ENCODE measurements at regions not wholly inside any gene's neighbourhood (a gene's known extent, or its start where the extent isn't known, plus 50 kb on each side); places are given as distances from the start of the nearest gene placed in this dataset.

GRCh38 chr1:30518186-30518585, 205.2 kb downstream of the MATN1 start:
- TF ChIP-seq, protein P1, sequence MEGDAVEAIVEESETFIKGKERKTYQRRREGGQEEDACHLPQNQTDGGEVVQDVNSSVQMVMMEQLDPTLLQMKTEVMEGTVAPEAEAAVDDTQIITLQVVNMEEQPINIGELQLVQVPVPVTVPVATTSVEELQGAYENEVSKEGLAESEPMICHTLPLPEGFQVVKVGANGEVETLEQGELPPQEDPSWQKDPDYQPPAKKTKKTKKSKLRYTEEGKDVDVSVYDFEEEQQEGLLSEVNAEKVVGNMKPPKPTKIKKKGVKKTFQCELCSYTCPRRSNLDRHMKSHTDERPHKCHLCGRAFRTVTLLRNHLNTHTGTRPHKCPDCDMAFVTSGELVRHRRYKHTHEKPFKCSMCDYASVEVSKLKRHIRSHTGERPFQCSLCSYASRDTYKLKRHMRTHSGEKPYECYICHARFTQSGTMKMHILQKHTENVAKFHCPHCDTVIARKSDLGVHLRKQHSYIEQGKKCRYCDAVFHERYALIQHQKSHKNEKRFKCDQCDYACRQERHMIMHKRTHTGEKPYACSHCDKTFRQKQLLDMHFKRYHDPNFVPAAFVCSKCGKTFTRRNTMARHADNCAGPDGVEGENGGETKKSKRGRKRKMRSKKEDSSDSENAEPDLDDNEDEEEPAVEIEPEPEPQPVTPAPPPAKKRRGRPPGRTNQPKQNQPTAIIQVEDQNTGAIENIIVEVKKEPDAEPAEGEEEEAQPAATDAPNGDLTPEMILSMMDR (IDR thresholded peaks at IDR 0.05 in 4 of 5, conservative IDR thresholded peaks at IDR 0.05 in 1 of 5): no peak
- TF ChIP-seq POLR2A (IDR thresholded peaks at IDR 0.05): no peak

Measured in gastrocnemius medialis (tissue), 4 donors.